ENCODE measurements at regions not wholly inside any gene's neighbourhood (a gene's known extent, or its start where the extent isn't known, plus 50 kb on each side); places are given as distances from the start of the nearest gene placed in this dataset.
"Not testable (repeated sequence)": the region's sequence is repeated elsewhere in the genome, so short reads cannot be mapped to it uniquely, and the experiment has no call there.

DNA sequence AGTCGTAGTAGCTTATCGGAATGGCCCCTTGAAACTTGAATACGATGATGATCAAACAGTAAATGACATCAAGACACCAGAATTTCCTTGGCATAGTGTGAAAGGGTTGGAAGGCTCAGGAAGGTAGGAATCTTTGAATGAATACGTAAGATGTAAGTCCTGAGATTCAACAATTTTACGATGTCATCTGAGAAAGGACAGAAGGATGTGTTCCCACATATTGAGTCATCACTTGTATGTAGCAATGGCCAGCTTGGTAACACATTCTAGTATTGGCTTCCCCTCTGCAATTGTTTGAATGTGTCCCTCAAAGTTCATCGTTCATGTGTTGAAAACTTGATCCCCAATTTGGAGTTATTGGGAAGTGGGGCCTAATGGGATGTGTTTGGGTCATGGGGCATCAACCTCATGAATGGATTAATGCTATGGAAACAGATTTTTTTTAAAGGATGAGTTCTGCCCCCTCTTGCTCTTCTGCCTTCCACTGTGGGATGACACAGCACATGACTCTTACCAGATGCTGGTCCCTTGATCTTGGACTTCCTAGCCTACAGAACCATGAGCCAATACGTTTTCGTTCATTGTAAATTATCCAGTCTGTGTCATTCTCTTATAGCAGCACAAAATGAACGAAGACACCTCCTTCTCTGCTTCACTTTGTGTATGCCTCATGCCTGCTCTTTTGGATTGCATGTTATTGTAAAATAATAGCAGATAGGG is 284.6 kb downstream of the BCAT1 start:
- no peak for DNase-seq

DNA sequence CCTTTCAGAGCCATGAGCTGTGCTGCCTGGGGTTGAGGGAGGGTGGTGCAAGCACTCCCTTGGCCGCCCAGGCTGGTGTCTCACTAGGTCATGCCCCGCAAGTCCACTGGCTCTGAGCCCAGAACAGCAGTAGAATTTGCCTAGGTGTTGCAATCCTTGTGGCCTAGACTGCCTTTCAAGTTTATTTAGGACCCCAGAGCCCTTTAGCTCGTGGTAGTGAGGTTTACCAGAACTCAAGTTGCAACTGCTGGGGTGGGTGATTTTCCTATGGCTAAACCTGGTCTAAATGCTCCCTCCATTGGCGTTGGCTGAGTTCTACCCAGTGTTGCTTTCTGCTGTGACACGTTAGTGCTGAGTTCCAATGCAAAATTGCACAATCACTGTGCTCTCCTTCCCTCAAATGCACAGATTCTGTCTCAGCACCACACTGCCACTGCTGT is 287.2 kb downstream of the BCAT1 start:
- DNase-seq, result no peak

DNA sequence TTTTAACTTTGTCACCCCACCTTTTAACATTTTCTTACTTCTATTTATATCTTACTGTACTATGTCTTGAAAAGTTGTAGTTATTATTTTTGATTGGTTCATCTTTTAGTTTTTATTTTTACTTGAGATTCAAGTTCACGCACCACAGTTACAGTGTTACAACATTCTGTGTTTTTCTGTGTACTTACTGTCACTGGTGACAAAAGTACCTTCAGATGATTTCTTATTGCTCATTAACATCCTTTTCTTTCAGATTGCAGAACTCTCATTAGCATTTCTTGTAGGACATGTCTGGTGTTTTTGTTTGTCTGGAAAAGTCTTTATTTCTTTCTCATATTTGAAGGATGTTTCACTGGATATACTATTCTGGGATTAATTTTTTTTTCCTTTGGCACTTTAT is 289.9 kb downstream of the BCAT1 start:
- no peak for DNase-seq

DNA sequence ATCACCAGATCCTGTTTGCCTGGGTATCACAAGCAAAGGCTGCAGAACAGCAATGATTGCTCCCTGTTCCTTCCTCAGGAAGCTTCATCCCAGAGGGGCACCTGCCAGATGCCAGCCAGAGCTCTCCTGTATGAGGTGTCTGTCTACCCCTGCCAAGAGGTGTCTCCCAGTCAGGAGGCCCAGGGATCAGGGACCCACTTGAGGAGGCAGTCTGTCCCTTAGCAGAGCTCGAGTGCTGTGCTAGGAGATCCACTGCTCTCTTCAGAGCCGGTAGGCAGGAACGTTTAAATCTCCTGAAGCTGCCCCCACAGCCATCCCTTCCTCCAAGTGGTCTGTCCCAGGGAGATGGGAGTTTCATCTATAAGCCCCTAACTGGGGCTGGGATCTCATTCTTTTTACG is 294.6 kb downstream of the BCAT1 start:
- not testable (repeated sequence) for DNase-seq

DNA sequence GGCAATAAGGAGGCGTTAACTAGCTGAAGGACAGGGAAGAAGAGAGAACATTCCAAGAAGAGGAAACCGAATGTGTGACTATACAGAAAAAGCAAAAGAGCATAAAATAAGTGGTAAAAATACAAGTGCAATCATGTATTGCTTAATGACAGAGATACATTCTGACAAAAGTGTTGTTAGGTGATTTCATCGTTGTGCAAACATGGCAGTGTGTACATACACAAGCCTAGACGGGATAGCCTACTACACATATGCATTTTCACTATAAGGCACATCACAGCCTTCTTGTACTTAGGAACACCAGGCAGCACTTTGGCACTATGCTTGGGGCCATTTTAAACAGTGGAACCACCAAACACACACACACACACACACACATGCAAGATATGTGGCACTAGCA is 299.3 kb downstream of the BCAT1 start:
- no peak for DNase-seq

DNA sequence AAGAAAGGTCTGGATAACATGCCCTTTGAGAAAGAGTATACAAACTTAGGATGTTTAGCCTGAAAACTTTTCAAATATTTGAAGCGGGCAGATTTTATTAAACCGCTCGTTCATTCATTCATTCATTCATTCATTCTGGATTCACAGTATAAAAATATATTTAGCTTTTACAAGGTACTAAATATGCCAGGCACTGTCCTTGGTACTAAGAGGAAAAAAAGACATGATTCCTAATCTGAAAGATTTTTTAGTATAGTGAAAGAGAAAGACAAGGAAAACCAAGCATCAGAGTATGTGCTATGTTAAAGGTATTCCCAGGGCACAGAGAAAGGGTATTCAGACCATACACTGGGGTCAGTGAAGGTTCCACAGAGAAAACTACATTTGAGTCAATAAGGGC is 299.7 kb downstream of the BCAT1 start:
- no peak for DNase-seq

DNA sequence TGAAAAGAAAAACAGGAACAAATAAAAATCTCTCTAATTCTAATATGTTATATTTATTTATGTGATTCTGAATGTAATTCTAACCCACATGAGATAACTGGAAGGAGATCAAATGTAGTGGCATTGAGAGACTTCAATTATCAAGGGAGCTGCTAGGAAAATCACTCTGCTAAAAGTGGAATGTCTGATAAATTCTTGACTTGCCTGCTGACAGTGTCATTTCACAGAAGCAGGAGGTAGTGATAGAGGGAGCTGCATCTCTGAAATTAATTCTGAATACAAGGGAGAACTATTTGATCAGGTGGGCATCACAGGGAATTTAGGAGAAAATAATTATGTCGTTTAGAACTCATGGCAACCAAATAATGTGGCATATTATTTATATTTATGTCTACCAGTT is 303.6 kb downstream of the BCAT1 start:
- no peak for DNase-seq

DNA sequence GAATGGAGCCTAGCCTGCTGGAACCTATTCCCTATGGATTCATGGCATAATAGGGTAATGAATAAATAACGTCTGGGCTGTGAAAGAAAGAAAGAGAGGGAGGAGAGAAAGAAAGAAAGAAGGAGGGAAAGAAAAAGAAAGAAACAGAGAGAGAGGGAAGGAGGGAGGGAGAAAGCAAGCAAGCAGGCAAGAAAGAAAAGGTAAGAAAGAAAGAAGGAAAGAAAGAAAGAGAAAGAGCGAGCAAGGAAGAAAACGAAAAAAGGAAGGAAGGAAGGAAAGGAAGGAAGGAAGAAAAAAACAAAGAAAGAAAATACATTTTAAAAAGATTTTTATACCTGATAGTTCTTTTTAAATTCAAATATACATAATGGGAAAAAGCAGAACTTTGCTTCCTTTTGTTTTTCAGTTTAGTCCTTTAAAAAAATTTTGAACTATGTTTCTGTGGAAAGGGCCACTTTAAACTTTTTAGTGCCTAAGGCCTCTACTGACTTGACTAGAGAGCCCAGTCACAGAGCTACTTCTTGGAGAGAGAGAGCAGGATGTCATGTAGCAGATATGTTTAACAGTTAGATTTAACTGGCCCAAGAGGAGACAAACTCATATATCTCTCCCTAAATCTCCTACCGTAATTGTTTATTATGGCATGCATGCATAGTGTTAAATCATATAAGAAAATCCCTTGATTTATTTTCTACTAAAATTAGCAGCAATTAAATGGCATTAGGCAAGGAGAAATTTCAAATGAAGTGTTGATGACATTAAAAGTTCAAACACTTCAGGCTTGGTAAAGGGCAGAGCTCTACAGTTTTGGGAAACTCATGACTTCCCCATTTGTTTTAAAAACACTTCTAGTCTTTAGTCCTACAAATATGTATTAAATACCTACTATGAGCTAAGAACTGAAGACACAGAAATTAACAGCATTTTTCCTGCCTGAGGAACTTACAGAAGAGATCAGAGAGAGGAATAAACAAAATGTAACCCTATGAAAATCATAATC is 305.5 kb downstream of the BCAT1 start:
- no peak for DNase-seq

DNA sequence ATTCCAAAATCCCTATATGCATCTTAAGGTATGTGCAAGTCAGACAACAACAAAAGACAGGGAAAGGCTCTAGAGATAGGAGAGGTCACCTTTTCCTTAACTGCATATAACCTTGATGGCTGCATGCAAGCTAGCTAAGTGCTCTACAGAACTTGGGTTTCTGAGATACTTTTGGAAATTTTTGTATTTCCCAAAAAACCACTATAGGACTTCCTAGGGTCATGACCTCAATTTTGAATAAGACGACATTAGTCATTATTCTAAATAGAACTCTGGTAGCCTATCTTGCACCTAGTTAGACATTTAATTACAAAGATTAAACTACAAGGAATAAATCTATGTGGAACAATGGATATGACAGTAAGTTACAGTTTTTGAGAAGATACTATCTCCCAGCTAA is 309.3 kb downstream of the BCAT1 start:
- DNase-seq, result no peak

DNA sequence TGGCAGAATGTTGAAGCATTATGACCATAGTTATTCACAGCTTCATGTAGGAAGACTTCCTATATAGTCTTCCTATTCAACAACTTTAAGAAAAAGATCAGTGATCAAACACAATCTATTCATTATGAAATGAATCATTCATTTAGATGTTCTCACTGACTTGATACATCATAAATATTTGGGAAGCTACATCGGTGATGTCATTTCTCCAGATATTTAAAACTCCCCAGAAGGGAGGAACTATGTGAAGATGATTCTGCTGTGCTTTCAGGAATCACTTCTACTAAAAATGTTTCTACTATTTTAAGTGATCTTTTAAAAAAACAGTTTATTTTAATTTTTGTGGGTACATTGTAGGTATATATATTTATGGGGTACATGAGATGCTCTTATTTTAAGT is 316.4 kb downstream of the BCAT1 start:
- DNase-seq, result no peak

DNA sequence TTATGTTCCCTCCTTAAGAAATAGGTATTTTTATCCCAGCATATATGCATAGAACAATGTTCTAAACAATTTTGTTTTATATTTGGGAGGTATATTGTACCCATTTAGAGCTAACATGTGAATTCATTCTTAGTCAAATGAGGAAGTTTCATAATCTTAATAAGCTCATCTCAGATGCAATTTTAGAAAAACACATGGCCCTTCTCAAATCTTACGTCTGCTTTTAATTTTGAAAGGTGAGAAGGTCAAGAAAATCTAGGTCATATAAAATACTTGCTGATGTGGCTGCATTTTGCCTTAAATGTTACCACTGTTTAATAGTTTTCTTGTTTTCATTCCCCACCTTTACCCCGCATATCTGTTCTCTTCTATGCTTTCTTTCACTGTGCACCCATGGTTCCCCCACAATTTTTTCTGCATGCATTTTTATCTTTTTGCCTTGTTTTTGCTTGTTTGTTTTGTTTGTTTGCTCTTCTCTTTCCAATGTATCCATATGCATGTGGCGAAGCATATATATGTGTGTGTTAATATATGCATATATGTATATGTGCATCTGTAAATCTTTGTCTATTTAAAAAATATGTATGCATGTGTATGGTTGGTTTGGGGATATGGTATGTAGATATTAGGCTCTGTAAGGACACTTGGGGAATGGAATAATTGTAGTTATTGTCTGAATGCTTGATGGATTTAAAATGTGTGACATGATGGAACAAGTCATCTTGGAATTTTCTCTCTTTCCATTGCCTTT is 317.1 kb downstream of the BCAT1 start:
- DNase-seq, result no peak

DNA sequence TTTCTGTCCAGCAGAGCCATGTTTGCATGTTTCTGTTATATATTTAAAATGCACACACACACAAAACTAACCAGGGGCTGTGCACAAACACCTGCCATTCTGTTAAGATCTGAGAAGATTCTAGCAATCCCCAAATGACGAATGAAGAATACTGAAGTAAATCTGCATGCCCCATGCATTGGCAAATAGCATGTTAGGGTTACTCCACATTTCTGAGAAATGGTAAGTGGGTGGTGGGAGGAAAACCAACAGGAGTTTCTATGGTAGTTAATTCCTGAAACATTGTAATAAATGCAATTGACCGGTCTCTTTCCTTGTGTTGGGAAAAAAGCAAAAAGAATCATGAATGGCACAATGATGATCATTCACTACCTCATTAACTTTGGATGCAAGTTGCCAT is 318.0 kb downstream of the BCAT1 start:
- no peak for DNase-seq

DNA sequence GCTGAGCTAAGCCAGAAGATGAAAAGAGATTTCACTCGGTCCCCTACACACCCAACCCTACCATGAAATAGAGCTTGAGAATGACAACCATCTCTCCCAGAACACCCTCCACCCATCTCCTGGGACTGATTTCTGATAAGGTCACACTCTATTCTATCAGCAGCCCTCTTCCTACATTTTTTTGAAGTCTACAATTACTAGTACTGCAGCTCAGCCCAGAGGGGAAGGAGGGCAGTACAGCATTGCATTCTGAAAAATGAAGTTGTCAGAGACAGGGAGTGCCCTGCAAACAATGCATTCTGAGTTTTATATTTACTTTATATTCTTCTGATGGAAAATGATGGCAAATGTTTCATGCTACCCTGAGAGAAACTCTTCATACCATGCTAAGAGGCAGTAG is 318.5 kb downstream of the BCAT1 start:
- no peak for DNase-seq

DNA sequence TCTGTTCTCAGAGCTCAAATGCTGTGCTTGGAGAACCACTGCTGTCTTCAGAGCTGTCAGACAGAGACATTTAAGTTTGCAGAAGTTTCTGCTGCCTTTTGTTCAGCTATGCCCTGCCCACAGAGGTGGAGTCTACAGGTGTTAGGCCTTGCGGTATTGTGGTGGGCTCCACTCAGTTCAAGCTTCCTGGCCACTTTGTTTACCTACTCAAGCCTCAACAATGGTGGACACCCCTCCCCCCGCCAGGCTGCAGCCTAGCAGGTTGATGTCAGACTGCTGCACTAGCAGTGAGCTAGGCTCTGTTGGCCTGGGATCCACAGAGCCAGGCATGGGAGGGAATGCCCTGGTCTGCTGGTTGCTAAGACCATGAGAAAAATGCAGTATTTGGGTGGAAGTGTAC is 323.8 kb downstream of the BCAT1 start:
- no peak for DNase-seq

DNA sequence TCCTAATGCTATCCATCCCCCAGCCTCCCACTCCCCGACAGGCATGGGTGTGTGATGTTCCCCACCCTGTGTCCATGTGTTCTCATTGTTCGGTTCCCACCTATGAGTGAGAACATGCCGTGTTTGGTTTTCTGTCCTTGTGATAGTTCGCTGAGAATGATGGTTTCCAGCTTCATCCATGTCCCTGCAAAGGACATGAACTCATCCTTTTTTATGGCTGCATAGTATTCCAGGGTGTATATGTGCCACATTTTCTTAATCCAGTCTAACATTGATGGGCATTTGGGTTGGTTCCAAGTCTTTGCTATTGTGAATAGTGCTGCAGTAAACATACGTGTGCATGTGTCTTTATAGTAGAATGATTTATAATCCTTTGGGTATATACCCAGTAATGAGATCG is 328.9 kb downstream of the BCAT1 start:
- DNase-seq, result not testable (repeated sequence)

DNA sequence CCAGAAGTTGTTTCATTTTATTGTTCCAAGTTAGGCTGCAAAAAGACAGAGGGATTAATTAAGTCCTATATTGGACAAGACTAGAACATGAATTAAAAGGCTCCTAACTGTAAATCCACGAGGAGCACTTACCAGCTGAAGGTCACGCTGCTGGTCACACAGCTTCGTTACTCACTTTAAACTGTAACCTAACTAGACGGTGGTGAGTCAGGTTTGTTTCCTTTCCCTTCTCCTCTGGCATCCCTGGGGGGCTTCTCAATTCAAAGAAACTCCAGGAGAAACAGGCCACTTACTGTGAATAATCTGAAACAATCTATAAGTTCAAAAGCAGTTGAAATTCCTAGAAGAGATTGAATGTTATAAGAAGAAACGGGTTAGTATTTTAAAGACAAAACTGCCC is 331.4 kb downstream of the BCAT1 start:
- peak; percentile 1 for DNase-seq

DNA sequence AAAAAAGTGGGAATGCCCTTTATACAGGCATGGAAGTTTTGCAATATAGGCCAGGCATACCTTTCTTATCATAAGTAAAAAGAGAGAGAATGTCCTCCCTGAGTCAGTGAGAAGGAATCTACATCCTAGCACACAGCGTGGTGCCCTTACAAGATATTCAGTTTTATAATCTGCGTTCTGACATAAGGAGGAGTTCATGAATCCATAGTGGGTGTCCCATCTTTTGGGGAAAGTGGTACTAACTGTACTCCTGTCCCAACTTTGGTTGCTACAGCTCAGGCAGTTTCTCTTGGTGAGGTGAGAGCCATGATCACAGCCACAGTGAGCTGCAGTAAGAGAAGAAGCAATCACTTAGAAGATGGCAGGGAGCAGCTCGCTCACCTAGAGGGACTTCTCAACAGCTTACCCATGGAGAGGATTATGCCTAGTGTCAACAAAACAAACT is 332.9 kb downstream of the BCAT1 start:
- no peak for DNase-seq

DNA sequence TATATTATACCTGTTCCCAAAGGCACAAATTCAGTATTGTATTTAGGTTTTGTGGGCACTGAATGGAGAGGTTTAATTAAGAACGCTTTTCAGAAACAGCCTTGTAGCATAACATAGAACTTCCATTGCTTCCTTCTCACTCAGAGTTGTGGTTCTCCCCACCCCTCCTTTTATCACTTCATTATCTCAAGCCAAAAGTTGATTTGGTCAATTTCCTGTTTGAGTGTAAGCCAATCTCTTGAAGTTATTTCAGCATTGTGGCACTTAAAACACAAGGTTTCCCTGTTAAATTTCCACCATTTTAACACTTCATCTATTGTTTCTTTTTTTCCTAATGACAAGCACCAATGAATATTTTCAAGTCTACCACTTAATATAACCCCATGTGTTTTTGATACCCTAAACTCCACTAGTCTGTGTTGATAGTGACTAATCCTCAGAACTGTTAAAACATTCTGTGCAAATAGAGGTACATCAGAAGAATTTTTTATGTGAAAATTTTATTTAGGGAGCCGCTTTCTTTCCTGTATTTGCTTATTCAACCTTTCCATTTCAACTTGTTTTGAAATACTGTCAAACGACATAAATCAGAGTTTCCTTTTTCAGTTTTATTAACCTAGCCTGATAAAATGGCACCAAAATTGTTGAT is 340.1 kb downstream of the BCAT1 start:
- DNase-seq, result no peak

DNA sequence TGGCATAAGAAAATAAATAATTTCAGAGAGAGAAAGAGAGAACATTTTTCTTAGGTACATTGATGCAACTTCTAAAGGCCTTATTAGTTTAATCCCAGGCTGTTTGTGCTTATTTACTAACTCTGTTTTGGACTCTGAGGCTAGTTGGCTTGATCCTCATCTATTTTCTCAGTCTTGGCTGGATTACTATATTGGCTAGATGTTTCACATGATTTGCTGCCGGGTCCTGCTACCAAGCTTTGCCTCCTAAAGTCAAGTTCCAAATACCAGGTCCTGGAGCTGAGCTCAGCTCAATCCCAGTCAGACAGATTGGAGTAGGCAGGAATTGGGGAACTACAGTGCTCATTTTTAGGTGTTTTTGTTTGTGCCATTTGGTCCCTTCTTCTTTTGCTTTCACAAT is 340.8 kb downstream of the BCAT1 start:
- no peak for DNase-seq

DNA sequence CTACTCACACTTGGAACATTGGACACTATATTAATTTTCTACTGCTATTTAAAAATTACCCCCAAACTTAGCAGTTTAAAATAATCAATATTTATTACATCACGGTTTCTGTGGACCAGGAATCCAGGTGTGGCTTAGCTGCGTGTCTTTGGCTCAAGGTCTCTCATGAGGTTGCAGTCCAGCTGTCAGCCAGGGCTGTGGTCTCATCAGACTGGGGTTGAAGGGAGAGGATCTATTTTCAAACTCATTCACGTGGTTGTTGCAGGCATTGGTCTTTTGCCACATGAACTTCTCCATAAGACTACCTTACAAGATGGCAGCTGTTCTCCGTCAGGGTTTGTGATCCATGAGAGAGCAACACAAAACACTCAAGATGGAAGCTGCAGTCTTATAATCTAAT is 343.0 kb downstream of the BCAT1 start:
- DNase-seq, result no peak

DNA sequence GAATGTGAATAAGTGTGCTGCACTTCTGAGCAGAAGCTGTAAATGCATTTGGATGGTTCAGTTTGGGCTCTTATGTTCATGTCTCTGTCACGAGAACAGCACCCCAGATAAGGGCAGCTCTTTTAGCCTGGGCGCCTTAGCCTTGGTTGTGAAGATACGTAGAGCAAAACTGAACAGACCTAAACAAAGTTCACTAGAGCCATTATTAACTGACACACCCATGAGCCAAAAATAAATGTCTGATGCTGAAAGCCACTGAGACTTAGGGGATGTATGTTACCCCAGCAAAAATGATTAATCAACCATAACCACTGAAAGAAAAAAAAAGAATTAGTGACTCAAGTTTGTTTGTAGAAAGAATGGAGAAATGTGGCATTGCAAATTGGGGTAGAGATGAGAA is 343.4 kb downstream of the BCAT1 start:
- DNase-seq, result no peak

DNA sequence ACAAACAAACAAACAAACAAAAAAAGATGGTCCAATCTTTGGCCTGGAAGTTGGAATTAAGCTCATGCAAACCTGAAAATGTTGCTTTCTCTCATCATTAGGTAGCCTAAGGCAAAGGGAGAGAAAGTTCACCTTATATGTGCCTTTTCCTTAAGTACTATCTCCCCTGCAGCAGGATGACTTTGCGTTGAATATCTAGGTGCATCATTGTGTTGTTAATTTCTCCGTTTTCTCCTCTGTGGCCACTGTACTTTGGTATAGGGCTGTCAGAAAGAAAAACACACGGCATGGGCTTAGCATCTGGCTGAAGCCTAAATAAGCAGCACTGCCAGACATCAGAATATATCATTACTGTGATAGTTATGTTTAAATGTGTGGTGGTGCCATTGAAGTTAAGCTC is 345.5 kb downstream of the BCAT1 start:
- no peak for DNase-seq

DNA sequence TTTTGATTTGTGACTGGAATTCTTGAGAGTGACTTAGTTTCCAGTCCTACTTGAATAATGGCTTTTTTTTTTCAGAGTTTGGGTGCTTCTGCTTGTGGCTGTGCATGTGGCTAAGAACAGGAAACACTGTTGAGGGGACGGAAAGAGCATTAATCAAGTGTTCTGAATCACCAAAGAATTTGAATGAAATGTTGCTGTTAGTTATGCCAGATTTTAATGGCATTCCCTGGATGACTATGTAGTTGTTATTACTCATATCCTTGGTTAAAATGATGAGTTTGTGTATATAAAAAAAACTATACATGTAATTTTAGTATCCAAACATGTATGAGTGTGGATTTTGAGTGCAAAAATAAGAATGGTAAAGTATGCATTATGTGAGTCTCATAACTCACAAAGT is 347.9 kb downstream of the BCAT1 start:
- no peak for DNase-seq
